Esophagus squamous epithelium (tissue), 5 donors: ENCODE measurements at regions not wholly inside any gene's neighbourhood (a gene's known extent, or its start where the extent isn't known, plus 50 kb on each side); places are given as distances from the start of the nearest gene placed in this dataset.

Experiments used
- DNase-seq: peaks from one replicate; lab custom pipeline; 2025; lab: John Stamatoyannopoulos, UW
- H3K27ac ChIP-seq, 4 donors: fragments of 200-600 bp; sonication (generic); one replicate each; pipeline ENCODE4 v1.5.1; 2016 to 2019; ENCODE audit warnings: mild to moderate bottlenecking in 1 of 4
- H3K27me3 ChIP-seq, 4 donors: fragments of 200-600 bp; sonication (generic); 1 replicate in 3 of 4; 2 replicates in 1 of 4; pipeline versions ENCODE4 v1.5.1 to v1.6.0; 2017 to 2021; ENCODE audit warnings: antibody characterized with exemption in 1 of 4
- H3K36me3 ChIP-seq, 3 donors: fragments of 200-600 bp; sonication (generic); one replicate each; pipeline ENCODE4 v1.5.1; 2016 to 2019
- H3K4me1 ChIP-seq, 3 donors: fragments of 200-600 bp; sonication (generic); one replicate each; pipeline ENCODE4 v1.5.1; 2017 to 2019
- H3K4me3 ChIP-seq, 4 donors: fragments of 200-600 bp; sonication (generic); 1 replicate in 3 of 4; 2 replicates in 1 of 4; pipeline ENCODE4 v1.5.1; 2016 to 2019; ENCODE audit warnings: mild to moderate bottlenecking in 2 of 4, moderate library complexity in 1 of 4
- H3K9me3 ChIP-seq, 3 donors: fragments of 200-600 bp; sonication (generic); one replicate each; pipeline ENCODE4 v1.5.1; 2016 to 2019
- POLR2A ChIP-seq, 4 donors: fragments of 450-650 bp; IDR thresholded peaks; one replicate each; pipeline ENCODE4 v1.6.1; 2017; ENCODE audit warnings: antibody characterized with exemption in 4 of 4, mild to moderate bottlenecking in 4 of 4, moderate library complexity in 3 of 4
- WGBS, 2 donors: methylation state at CpG; one replicate each; pipeline ENCODE4 v1.1.5; 2018; 5-methylcytosine and 5-hydroxymethylcytosine counted together
- intact Hi-C: fragments of 100-400 bp; cut with DNase I; formaldehyde crosslinking; loops from one replicate; pipeline ENCODE4 v1.15.0; 2022
- TF ChIP-seq, protein P1 (sequence below), 6 experiments: fragments of 450-650 bp in 4 of 6; fragments of 200-600 bp in 2 of 6; sonication (generic) in 2 of 6; IDR thresholded peaks; one replicate each; pipeline ENCODE4 v1.5.1; 2016 to 2019; ENCODE audit warnings: antibody characterized with exemption in 6 of 6, mild to moderate bottlenecking in 4 of 6, moderate library complexity in 4 of 6
- donor health status: DM: yes; HTN: yes; CAD: no.

DNA sequence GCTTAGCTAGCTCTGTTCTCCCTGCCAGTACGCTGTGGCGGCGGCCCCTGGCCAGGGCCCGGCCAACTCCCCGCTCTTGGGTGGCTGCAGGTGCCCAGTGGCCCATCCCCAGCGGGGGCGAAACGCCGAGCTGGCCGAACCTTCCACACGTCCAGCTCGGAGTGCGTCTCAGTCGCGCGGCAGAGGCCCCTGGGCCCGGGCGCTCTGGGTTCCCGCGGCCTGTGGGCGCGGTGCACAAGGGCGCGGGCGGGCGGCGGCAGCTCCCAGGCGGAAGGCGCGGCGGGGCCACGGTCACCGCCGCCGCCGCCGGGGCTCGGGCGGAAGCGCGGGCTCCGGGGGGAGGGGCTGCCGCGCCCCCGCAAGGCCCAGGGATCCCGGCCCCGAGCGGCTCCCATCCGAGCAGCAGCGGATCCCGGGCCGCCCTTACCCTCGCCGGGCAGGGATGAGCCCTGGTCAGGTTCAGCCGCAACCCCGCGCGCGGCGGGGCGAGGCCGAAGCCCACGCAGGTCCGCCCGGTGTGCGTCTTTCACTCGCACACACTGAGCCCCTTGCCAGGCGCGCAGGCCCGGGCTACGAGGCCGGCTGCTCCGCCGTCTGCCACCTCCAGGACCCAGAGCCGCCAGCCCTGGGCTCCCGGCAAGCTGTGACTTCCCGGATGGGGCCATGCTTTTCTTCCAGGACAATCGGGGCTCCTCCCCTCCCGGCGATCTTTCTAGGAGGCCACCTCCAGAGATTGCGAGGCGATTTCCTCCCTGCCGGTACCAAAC lies 54.2 kb downstream of the CCDC54 start:
- WGBS, 2 donors: 1 to 5% methylated on average over 4 to 15 of the region's 83 CpGs
- Histone ChIP-seq H3K9me3 (no peaks in the 10 kb centered on the region), H3K36me3 (no peaks in the 10 kb centered on the region), H3K4me1 (peaks cover 16 to 30% (median 16%) of the 10 kb centered on the region in 3 donors), H3K27ac (peak overlapping the region; percentile 92 to 96 (median 94)), H3K4me3 (peak overlapping the region; percentile 71 to 83 (median 79)), H3K27me3 (no peaks in the 10 kb centered on the region)
- TF ChIP-seq, protein P1, sequence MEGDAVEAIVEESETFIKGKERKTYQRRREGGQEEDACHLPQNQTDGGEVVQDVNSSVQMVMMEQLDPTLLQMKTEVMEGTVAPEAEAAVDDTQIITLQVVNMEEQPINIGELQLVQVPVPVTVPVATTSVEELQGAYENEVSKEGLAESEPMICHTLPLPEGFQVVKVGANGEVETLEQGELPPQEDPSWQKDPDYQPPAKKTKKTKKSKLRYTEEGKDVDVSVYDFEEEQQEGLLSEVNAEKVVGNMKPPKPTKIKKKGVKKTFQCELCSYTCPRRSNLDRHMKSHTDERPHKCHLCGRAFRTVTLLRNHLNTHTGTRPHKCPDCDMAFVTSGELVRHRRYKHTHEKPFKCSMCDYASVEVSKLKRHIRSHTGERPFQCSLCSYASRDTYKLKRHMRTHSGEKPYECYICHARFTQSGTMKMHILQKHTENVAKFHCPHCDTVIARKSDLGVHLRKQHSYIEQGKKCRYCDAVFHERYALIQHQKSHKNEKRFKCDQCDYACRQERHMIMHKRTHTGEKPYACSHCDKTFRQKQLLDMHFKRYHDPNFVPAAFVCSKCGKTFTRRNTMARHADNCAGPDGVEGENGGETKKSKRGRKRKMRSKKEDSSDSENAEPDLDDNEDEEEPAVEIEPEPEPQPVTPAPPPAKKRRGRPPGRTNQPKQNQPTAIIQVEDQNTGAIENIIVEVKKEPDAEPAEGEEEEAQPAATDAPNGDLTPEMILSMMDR (IDR thresholded peaks at IDR 0.05): no peak
- peak in 2 of 4 donors; percentile 28 to 36 for TF ChIP-seq POLR2A (IDR thresholded peaks at IDR 0.05)
- peak; percentile 5 for DNase-seq
- intact Hi-C loops: loop anchor here (5.0 kb wide), 1 partner anchor 159 kb away; no protein-coding TSS in a partner anchor

DNA sequence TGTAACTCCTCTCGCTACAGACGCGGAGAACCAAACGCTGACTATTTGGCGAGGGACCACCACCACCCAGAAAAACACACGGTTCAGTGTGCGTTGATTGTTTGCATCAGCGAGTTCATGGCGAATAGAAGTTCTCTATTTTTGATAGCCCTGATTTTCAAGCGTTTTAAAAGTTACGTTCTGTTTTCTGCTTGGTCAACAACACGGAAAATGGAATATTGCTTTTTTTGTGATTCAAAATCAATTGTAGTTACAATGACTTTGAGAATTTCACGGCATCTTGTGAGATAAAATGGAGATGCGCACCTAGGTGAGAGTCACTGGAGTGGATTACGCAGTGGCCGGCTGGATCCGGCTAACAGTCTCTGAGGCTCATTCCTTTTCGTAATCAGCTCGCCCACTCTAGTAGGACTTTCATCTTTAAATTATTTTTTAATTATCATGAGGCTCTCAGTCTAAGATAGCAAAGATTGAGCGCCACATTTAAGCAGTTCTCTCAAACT lies 54.8 kb downstream of the CCDC54 start:
- H3K36me3 ChIP-seq: no peaks in the 10 kb centered on the region
- H3K27ac ChIP-seq: peak overlapping the region; percentile 92 to 96 (median 94)
- WGBS, 2 donors: 2 to 3% methylated on average over 19 to 20 of the region's 20 CpGs
- peaks cover 16 to 30% (median 16%) of the 10 kb centered on the region in 3 donors for H3K4me1 ChIP-seq
- DNase-seq: no peak
- no peak for TF ChIP-seq POLR2A (IDR thresholded peaks at IDR 0.05)
- TF ChIP-seq, protein P1 (IDR thresholded peaks at IDR 0.05): no peak
- no peaks in the 10 kb centered on the region for H3K9me3 ChIP-seq
- intact Hi-C loops: loop anchor here (5.0 kb wide), 1 partner anchor 160 kb away; no protein-coding TSS in a partner anchor
- H3K4me3 ChIP-seq: peak overlapping the region; percentile 71 to 83 (median 79)
- no peaks in the 10 kb centered on the region for H3K27me3 ChIP-seq

GRCh38 chr3:107432646-107433045 lies 55.4 kb downstream of the CCDC54 start:
- no peak for DNase-seq
- peaks cover 16 to 30% (median 16%) of the 10 kb centered on the region in 3 donors for H3K4me1 ChIP-seq
- H3K4me3 ChIP-seq: peak overlapping the region; percentile 71 to 83 (median 79)
- no peaks in the 10 kb centered on the region for H3K36me3 ChIP-seq
- no peak for TF ChIP-seq POLR2A (IDR thresholded peaks at IDR 0.05)
- TF ChIP-seq, protein P1 (IDR thresholded peaks at IDR 0.05): no peak
- intact Hi-C loops: loop anchor here (5.0 kb wide), 1 partner anchor 160 kb away; no protein-coding TSS in a partner anchor
- whole genome bisulfite sequencing, 2 donors: 50 to 68% methylated on average over 8 of the region's 8 CpGs
- H3K27ac ChIP-seq: peak overlapping the region in 2 of 4 donors; percentile 92 to 96
- no peaks in the 10 kb centered on the region for H3K27me3 ChIP-seq
- H3K9me3 ChIP-seq: no peaks in the 10 kb centered on the region

DNA sequence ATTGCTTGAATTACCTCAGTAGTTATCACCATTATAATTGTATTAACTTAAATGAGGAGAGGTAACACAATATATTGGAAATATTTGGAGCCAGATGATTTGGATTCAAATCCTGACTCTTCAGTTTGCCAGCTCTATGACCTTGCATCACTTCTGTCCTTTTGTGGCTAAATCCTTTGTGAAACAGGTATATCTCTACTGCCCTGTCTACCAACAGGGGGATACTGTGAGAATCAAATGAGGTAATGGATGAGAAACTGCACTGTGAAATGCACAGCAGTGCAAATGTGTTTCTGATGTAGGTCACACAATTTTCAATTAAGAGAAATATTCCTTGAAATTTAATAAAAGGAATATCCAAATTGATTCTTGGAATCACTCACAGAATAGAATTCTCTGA lies 58.8 kb downstream of the CCDC54 start:
- no peak for DNase-seq
- Histone ChIP-seq H3K4me1 (peaks cover 5 to 11% (median 7%) of the 10 kb centered on the region in 3 donors), H3K9me3 (no peaks in the 10 kb centered on the region), H3K27ac (no peak overlapping the region), H3K36me3 (no peaks in the 10 kb centered on the region), H3K27me3 (no peaks in the 10 kb centered on the region), H3K4me3 (no peak overlapping the region)
- intact Hi-C loops: no loop called here
- no peak for TF ChIP-seq POLR2A (IDR thresholded peaks at IDR 0.05)
- TF ChIP-seq, protein P1 (IDR thresholded peaks at IDR 0.05): no peak

- Histone ChIP-seq H3K9me3 (no peaks in the 10 kb centered on the region), H3K36me3 (no peaks in the 10 kb centered on the region), H3K27me3 (no peaks in the 10 kb centered on the region), H3K27ac (no peak overlapping the region), H3K4me1 (no peaks in the 10 kb centered on the region), H3K4me3 (no peak overlapping the region)
- intact Hi-C loops: no loop called here
- no peak for DNase-seq
- WGBS, 2 donors: 60 to 70% methylated on average over 3 of the region's 3 CpGs
- TF ChIP-seq POLR2A (IDR thresholded peaks at IDR 0.05): no peak
- TF ChIP-seq, protein P1 (IDR thresholded peaks at IDR 0.05): no peak
These were observed 61.4 kb downstream of the CCDC54 start for GRCh38 chr3:107438671-107439070.
